HepG2 (cell line): ENCODE measurements at regions not wholly inside any gene's neighbourhood (a gene's known extent, or its start where the extent isn't known, plus 50 kb on each side); places are given as distances from the start of the nearest gene placed in this dataset.

Experiments used
- ATAC-seq: fragments of 200-7000 bp; cut with Tn5 transposase; 3 replicates; pipeline ENCODE4 v1.9.1; 2020; ENCODE audit warnings: mild to moderate bottlenecking, moderate library complexity
- BruUV-seq: library from RNA; stranded (reverse); fragments of 400-500 nt; replicated peaks from 2 replicates; lab custom pipeline; 2021; lab: Mats Ljungman, UMichigan
- CTCF ChIA-PET: fragments of 300-600 bp; formaldehyde crosslinking; extraction: SDS; loops from one replicate; lab custom pipeline; 2021; ENCODE audit warnings: low total read pairs, inconsistent platforms, low intra/inter-chr PET ratio; lab: Yijun Ruan, JAX
- POLR2A ChIA-PET: fragments of 350-600 bp; sonication (Branson Sonifier 250); formaldehyde crosslinking; loops from one replicate; lab custom pipeline; 2020; ENCODE audit warnings: antibody characterized with exemption, inconsistent platforms; lab: Yijun Ruan, JAX
- DNase-seq: peaks from one replicate; pipeline ENCODE4 v3.0.0-alpha.2; 2015; ENCODE audit warnings: low spot score
- FAIRE-seq: peaks from 3 replicates; lab custom pipeline; 2011; peaks lifted over from hg19 to GRCh38; lab: Jason Lieb, UNC
- H2AFZ ChIP-seq: one replicate; pipeline ENCODE4 v1.6.1; 2011; ENCODE audit warnings: low read length, inconsistent platforms
- H3K27ac ChIP-seq: fragments of 300-600 bp; 3 replicates; pipeline ENCODE4 v1.8.0; 2011; ENCODE audit warnings: mixed run types, mild to moderate bottlenecking, mixed read lengths, low read length, inconsistent platforms; ENCODE audit not compliant: insufficient read depth; ENCODE audit errors: extremely low read length
- H3K27me3 ChIP-seq, 2 experiments: fragments of 200-600 bp in 1 of 2; 2 replicates in 1 of 2; 3 replicates in 1 of 2; pipeline versions ENCODE4 v1.6.0 to v1.8.0; 2011; ENCODE audit warnings: low read length in 2 of 2, mild to moderate bottlenecking in 2 of 2, moderate library complexity in 2 of 2, inconsistent platforms in 1 of 2; ENCODE audit not compliant: insufficient read depth in 2 of 2, control insufficient read depth in 1 of 2
- H3K36me3 ChIP-seq, 2 experiments: fragments of 200-600 bp in 1 of 2; replicated peaks in 1 of 2; 2 replicates in 1 of 2; 3 replicates in 1 of 2; pipeline versions ENCODE4 v1.5.1 to v1.8.0; 2011; ENCODE audit warnings: low read length in 2 of 2, inconsistent platforms in 1 of 2; ENCODE audit not compliant: insufficient read depth in 2 of 2, control insufficient read depth in 1 of 2
- H3K4me1 ChIP-seq: 2 replicates; pipeline ENCODE4 v1.5.1; 2012; ENCODE audit warnings: low read length, inconsistent platforms; ENCODE audit not compliant: insufficient read depth
- H3K4me2 ChIP-seq: 2 replicates; pipeline ENCODE4 v1.6.0; 2011; ENCODE audit warnings: low read depth, low read length, inconsistent platforms
- H3K4me3 ChIP-seq, 3 experiments: fragments of 200-600 bp in 1 of 3; sonication (generic), shearing (Covaris generic) in 1 of 3; replicated peaks in 1 of 3; 2 replicates each; pipeline ENCODE4 v1.5.1; 2011 to 2016; ENCODE audit warnings: low read length in 3 of 3, inconsistent platforms in 2 of 3, low read depth in 2 of 3, mild to moderate bottlenecking in 2 of 3, control low read depth in 1 of 3, mixed read lengths in 1 of 3; ENCODE audit not compliant: insufficient read depth in 1 of 3
- H3K79me2 ChIP-seq: one replicate; pipeline ENCODE4 v1.6.1; 2011; ENCODE audit warnings: low read length, inconsistent platforms; ENCODE audit not compliant: insufficient read depth
- H3K9ac ChIP-seq: 2 replicates; pipeline ENCODE4 v1.6.0; 2011; ENCODE audit warnings: mild to moderate bottlenecking, low read depth, low read length, inconsistent platforms; ENCODE audit not compliant: insufficient read depth
- H3K9me3 ChIP-seq: 2 replicates; pipeline ENCODE4 v1.5.1; 2012; ENCODE audit warnings: mild to moderate bottlenecking, low read length
- H4K20me1 ChIP-seq: 2 replicates; pipeline ENCODE4 v1.6.0; 2011; ENCODE audit warnings: inconsistent platforms, mild to moderate bottlenecking, low read length, moderate library complexity; ENCODE audit not compliant: insufficient read depth
- ETV5 ChIP-seq: IDR thresholded peaks from 2 replicates; pipeline ENCODE4 v1.6.1; 2018; ENCODE audit warnings: missing biosample characterization, missing genetic modification reagents, inconsistent platforms, borderline replicate concordance
- FOXK1 ChIP-seq: sonication (generic); formaldehyde crosslinking; IDR thresholded peaks from 2 replicates; pipeline ENCODE4 v1.4.0; 2020; ENCODE audit warnings: low read depth, missing genetic modification reagents, borderline replicate concordance
- HOXA5 ChIP-seq: sonication (generic); formaldehyde crosslinking; IDR thresholded peaks from 2 replicates; pipeline ENCODE4 v1.4.0; 2020; ENCODE audit warnings: missing genetic modification reagents
- KAT7 ChIP-seq: IDR thresholded peaks from 2 replicates; pipeline ENCODE4 v1.6.1; 2018; ENCODE audit warnings: borderline replicate concordance, missing compliant biosample characterization
- LCORL ChIP-seq, 2 experiments: fragments of 450-650 bp in 1 of 2; sonication (generic) in 1 of 2; formaldehyde crosslinking in 1 of 2; IDR thresholded peaks; 2 replicates each; pipeline versions ENCODE4 v1.5.0 to v1.6.1; 2017 to 2020; ENCODE audit warnings: antibody characterized with exemption in 1 of 2, missing genetic modification reagents in 1 of 2
- SP4 ChIP-seq: sonication (generic); formaldehyde crosslinking; IDR thresholded peaks from 2 replicates; pipeline ENCODE4 v1.8.1; 2023; ENCODE audit warnings: mild to moderate bottlenecking, missing genetic modification reagents
- SUZ12 ChIP-seq: fragments of 150-350 bp; IDR thresholded peaks from 2 replicates; pipeline ENCODE4 v1.6.1; 2014; ENCODE audit warnings: low read depth, low read length
- XRCC5 ChIP-seq: fragments of 200-400 bp; formaldehyde crosslinking; optimal IDR thresholded peaks from 2 replicates; pipeline ENCODE3; 2017; ENCODE audit warnings: mild to moderate bottlenecking, low read length
- ZNF383 ChIP-seq: sonication (generic); formaldehyde crosslinking; IDR thresholded peaks from 2 replicates; pipeline ENCODE4 v1.4.0; 2020; ENCODE audit warnings: missing genetic modification reagents, mild to moderate bottlenecking, borderline replicate concordance
- ZNF451 ChIP-seq: sonication (generic); formaldehyde crosslinking; IDR thresholded peaks from 2 replicates; pipeline ENCODE4 v1.5.0; 2020; ENCODE audit warnings: mild to moderate bottlenecking, missing genetic modification reagents
- ZNF605 ChIP-seq: sonication (generic); formaldehyde crosslinking; IDR thresholded peaks from 2 replicates; pipeline ENCODE4 v1.8.0; 2022; ENCODE audit warnings: mild to moderate bottlenecking, missing genetic modification reagents
- ZNF766 ChIP-seq: sonication (generic); formaldehyde crosslinking; IDR thresholded peaks from 2 replicates; pipeline ENCODE4 v1.5.0; 2020; ENCODE audit warnings: missing genetic modification reagents, borderline replicate concordance
- ZNF772 ChIP-seq: sonication (generic); formaldehyde crosslinking; IDR thresholded peaks from 2 replicates; pipeline ENCODE4 v1.5.0; 2020; ENCODE audit warnings: mild to moderate bottlenecking, missing genetic modification reagents
- WGBS: methylation state at CpG from one replicate; pipeline ENCODE4 v1.1.6; 2017; ENCODE audit warnings: low lambda C conversion rate; 5-methylcytosine and 5-hydroxymethylcytosine counted together
- in situ Hi-C: cut with HindIII; loops from 2 replicates; pipeline ENCODE4 v1.10.0; 2017; ENCODE audit warnings: low pct_unique_long_range_greater_than_20kb; ENCODE audit not compliant: extremely low pct_ligation_motif_present
- intact Hi-C: fragments of 100-400 bp; cut with micrococcal nuclease; formaldehyde crosslinking; loops from one replicate; pipeline ENCODE4 v1.10.0; 2022; ENCODE audit not compliant: unreplicated experiment

DNA sequence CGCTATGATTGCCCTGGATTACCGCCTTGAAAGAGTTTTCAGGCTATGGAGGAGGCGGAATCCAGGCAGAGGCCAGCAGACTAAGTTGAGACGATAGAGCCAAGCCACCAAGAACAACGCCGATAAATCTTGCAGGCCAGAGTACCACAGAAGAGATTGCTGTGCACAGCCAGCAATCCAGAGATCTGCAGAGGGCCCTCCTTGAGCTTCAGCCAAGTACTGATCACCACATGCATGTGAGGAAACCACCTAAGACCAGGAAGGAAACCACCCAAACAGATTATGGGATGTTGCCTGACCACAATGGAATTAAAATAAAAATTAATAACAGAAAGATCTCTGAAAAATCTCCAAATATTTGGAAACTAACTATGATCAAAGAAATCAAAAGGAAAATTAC lies 74.9 kb downstream of the GCNT4 start:
- no TSS peak for BruUV-seq
- in situ Hi-C loops: no loop called here
- WGBS: 78% methylated on average over 6 of the region's 6 CpGs

GRCh38 chr5:74976651-74977050 lies 75.7 kb downstream of the GCNT4 start:
- in situ Hi-C loops (no loop called here), intact Hi-C loops (no loop called here)
- 27% methylated on average over 3 of the region's 3 CpGs for WGBS
- Histone ChIP-seq H3K4me1 (peaks cover 19% of the 10 kb centered on the region), H3K79me2 (no peaks in the 10 kb centered on the region), H4K20me1 (no peaks in the 10 kb centered on the region), H3K36me3 (no peaks in the 10 kb centered on the region), H3K9ac (no peak overlapping the region), H3K4me2 (0 out of 2 replicates have a peak overlapping the region, but pooled peaks have one; percentile 19), H2AFZ (no peak overlapping the region), H3K9me3 (peaks cover 12% of the 10 kb centered on the region; the same call in 1 of the 2 replicates), H3K27ac (no peak overlapping the region), H3K4me3 (no peak overlapping the region), H3K27me3 (no peaks in the 10 kb centered on the region)
- ATAC-seq (no peak), FAIRE-seq (no peak), DNase-seq (no peak)
- ChIA-PET POLR2A (no interaction called here), CTCF (no interaction called here)
- no peak for TF ChIP-seq ZNF766 (CRISPR knock-in tag)
- no peak for TF ChIP-seq ZNF451 (CRISPR knock-in tag)
- BruUV-seq: no TSS peak

More for the DNA sequence above, 74.9 kb downstream of the GCNT4 start:
- Histone ChIP-seq H3K9me3 (peaks cover 6% of the 10 kb centered on the region; the same call in 1 of the 2 replicates), H3K27ac (no peak overlapping the region), H3K79me2 (no peaks in the 10 kb centered on the region), H2AFZ (no peak overlapping the region), H3K9ac (no peak overlapping the region), H3K4me2 (no peak overlapping the region), H3K4me3 (no peak overlapping the region), H3K36me3 (no peaks in the 10 kb centered on the region), H3K27me3 (no peaks in the 10 kb centered on the region), H4K20me1 (no peaks in the 10 kb centered on the region), H3K4me1 (peaks cover 22% of the 10 kb centered on the region)
- FAIRE-seq: no peak
- DNase-seq: no peak
- intact Hi-C loops: no loop called here
- ChIA-PET POLR2A (no interaction called here), CTCF (no interaction called here)
- no peak for TF ChIP-seq ZNF772 (CRISPR knock-in tag)
- TF ChIP-seq KAT7 (CRISPR knock-in tag): no peak
- no peak for TF ChIP-seq FOXK1 (CRISPR knock-in tag)
- TF ChIP-seq ZNF383 (CRISPR knock-in tag): no peak
- no peak for TF ChIP-seq ZNF451 (CRISPR knock-in tag)
- no peak for TF ChIP-seq HOXA5 (CRISPR knock-in tag)
- no peak for TF ChIP-seq XRCC5
- no peak for TF ChIP-seq SUZ12
- no peak for TF ChIP-seq SP4
- TF ChIP-seq ZNF605 (CRISPR knock-in tag): no peak
- TF ChIP-seq LCORL (IDR thresholded peaks at IDR 0.05): no peak
- no peak for TF ChIP-seq LCORL (CRISPR knock-in tag; IDR thresholded peaks at IDR 0.05)
- no peak for TF ChIP-seq ETV5 (CRISPR knock-in tag)
- no peak for ATAC-seq
